Ureter (tissue), 1 donor: ENCODE measurements at regions not wholly inside any gene's neighbourhood (a gene's known extent, or its start where the extent isn't known, plus 50 kb on each side); places are given as distances from the start of the nearest gene placed in this dataset.

Experiments used
- DNase-seq: peaks from one replicate; pipeline ENCODE4 v3.0.0-alpha.2; 2020; ENCODE audit warnings: low spot score
- donor health status: DM: yes; HTN: yes; CAD: no.

- DNase-seq, result no peak
Measured at GRCh38 chr10:10437886-10438285, 579.8 kb upstream of the CELF2 start.

GRCh38 chr10:10438335-10439100 lies 579.2 kb upstream of the CELF2 start:
- no peak for DNase-seq

GRCh38 chr10:10456856-10457255 lies 560.8 kb upstream of the CELF2 start:
- DNase-seq, result no peak

- no peak for DNase-seq
Measured at GRCh38 chr10:10460451-10460850, 557.2 kb upstream of the CELF2 start.

- DNase-seq, result no peak
Measured at GRCh38 chr10:10462151-10462941, 555.3 kb upstream of the CELF2 start.

- DNase-seq, result no peak
Measured at GRCh38 chr10:10471758-10472157, 545.9 kb upstream of the CELF2 start.

GRCh38 chr10:10475812-10476211 lies 541.9 kb upstream of the CELF2 start:
- no peak for DNase-seq

- DNase-seq, result no peak
Measured at GRCh38 chr10:10477844-10478243, 539.8 kb upstream of the CELF2 start.

- DNase-seq, result no peak
Measured at GRCh38 chr10:10479465-10479864, 538.2 kb upstream of the CELF2 start.

- DNase-seq, result no peak
Measured at GRCh38 chr10:10482613-10483012, 535.1 kb upstream of the CELF2 start.

- no peak for DNase-seq
Measured at GRCh38 chr10:10489076-10489475, 528.6 kb upstream of the CELF2 start.

- DNase-seq, result no peak
Measured at GRCh38 chr10:10489805-10490571, 527.7 kb upstream of the CELF2 start.

- DNase-seq, result no peak
Measured at GRCh38 chr10:10490581-10490980, 527.1 kb upstream of the CELF2 start.

- no peak for DNase-seq
Measured at GRCh38 chr10:10492420-10492819, 525.3 kb upstream of the CELF2 start.

- no peak for DNase-seq
Measured at GRCh38 chr10:10493833-10494232, 523.8 kb upstream of the CELF2 start.

- no peak for DNase-seq
Measured at GRCh38 chr10:10497245-10497644, 520.4 kb upstream of the CELF2 start.

GRCh38 chr10:10498781-10499180 lies 518.9 kb upstream of the CELF2 start:
- no peak for DNase-seq

- no peak for DNase-seq
Measured at GRCh38 chr10:10499839-10500238, 517.8 kb upstream of the CELF2 start.

GRCh38 chr10:10500937-10501336 lies 516.7 kb upstream of the CELF2 start:
- no peak for DNase-seq

GRCh38 chr10:10503772-10504171 lies 513.9 kb upstream of the CELF2 start:
- no peak for DNase-seq

- DNase-seq, result no peak
Measured at GRCh38 chr10:10508211-10508610, 509.5 kb upstream of the CELF2 start.

- no peak for DNase-seq
Measured at GRCh38 chr10:10510179-10510578, 507.5 kb upstream of the CELF2 start.

GRCh38 chr10:10513067-10513466 lies 504.6 kb upstream of the CELF2 start:
- no peak for DNase-seq
